ELF-1 (cell line): ENCODE measurements at regions not wholly inside any gene's neighbourhood (a gene's known extent, or its start where the extent isn't known, plus 50 kb on each side); places are given as distances from the start of the nearest gene placed in this dataset.
"Not testable (repeated sequence)": the region's sequence is repeated elsewhere in the genome, so short reads cannot be mapped to it uniquely, and the experiment has no call there.

Experiments used
- DNase-seq: peaks from one replicate; pipeline ENCODE4 v3.0.0-alpha.2; 2016; ENCODE audit warnings: low read depth, low spot score

DNA sequence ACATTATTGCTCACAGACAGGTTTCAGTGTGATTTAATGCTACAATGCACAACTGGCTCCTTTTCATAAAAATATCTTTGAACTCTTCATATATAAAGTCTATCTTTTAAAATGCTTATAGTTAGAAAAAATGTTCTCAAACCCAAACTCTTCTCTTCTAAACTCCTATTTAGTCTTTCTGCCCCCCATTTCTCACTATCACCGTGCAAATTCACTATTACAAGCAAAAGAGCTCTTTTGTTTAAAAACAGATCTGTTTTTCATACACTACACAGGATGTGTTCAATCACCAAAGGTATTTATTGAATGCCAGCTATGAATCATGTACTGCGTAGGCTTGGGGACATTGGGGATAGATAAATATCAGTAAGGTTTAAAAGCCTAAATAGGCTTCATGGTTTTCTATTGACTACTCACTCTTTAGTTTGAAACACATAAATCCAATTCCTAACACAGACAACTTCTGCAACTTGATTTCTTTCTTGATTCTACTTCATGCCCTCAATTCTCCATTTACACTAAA is 692.3 kb downstream of the C12orf50 start:
- no peak for DNase-seq

- DNase-seq, result no peak
Measured at GRCh38 chr12:87332987-87333726, 696.0 kb downstream of the C12orf50 start.

DNA sequence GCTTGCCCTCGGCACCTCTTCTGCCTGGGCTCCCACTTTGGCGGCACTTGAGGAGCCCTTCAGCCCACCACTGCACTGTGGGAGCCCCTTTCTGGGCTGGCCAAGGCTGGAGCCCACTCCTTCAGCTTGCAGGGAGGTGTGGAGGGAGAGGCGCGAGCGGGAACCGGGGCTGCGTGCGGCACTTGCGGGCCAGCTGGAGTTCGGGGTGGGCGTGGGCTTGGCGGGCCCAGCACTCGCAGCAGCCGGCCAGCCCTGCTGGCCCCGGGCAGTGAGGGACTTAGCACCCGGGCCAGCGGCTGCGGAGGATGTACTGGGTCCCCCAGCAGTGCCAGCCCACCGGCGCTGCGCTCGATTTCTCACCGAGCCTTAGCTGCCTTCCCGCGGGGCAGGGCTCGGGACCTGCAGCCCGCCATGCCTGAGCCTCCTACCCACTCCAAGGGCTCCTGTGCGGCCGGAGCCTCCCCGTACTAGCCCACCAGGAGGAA is 699.1 kb downstream of the C12orf50 start:
- DNase-seq, result not testable (repeated sequence)

- no peak for DNase-seq
Measured at GRCh38 chr12:87329076-87329863, 699.9 kb downstream of the C12orf50 start.

DNA sequence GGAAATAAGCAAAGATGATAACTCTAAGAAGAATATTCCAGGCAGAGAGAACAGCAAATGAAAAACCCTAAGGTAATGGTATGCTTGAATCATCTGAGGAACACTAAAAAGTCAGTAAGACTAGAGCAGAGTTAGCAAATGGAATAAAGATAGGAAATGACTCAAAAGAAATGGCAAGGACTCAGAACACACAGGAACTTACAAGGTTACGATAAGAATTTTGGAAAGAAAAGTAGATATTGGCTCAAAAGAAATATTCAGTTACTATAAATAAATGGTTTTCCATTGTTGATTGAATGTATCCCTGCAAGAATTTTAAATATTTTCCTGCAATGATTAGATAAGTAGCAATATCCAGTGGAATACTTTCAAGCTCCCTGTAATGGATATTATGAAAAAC is 705.8 kb downstream of the C12orf50 start:
- DNase-seq, result no peak

- no peak for DNase-seq
Measured at GRCh38 chr12:87320724-87321123, 708.5 kb downstream of the C12orf50 start.

- no peak for DNase-seq
Measured at GRCh38 chr12:87317302-87317701, 711.9 kb downstream of the C12orf50 start.

DNA sequence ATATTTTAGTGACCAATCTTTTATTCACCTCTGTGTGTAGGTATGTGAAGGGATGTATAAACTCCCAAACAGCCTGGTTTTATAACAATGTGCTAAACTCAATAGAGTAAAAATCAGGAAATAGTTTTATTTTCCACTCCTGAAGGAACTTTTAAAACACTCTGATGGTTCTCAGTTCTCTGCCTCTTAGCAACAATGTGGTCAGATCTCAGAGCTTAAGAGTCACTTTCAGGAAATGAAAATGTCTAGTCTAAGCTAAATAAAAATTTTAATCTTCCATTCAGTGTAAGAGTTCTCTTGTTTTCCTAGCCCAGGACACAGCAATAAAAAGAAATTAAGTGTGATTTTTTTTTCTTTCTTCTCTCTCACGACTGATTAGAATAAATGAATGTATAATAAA is 718.0 kb downstream of the C12orf50 start:
- DNase-seq, result no peak

GRCh38 chr12:87310126-87310525 is 719.1 kb downstream of the C12orf50 start:
- no peak for DNase-seq

GRCh38 chr12:87305481-87305880 is 723.7 kb downstream of the C12orf50 start:
- no peak for DNase-seq

DNA sequence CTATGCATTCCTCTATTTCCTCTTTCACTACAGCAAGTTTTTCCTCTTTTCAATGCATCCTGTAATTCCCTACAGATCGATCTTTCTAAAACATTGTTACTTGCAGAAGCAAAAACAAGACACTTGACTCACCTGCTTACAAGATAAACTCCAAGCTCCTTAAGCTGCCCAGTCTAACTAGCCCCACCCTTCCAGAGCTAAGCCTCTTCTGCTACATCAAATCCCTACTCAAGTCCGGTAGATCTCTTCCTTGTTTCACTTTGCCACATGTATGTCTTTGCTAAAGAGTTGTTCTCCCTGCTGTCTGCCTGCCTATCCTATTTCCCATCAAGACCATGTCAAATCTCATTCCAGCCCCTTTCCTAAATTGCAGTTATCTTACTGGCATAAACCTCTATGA is 724.8 kb downstream of the C12orf50 start:
- no peak for DNase-seq

GRCh38 chr12:87303396-87304012 is 725.7 kb downstream of the C12orf50 start:
- no peak for DNase-seq

DNA sequence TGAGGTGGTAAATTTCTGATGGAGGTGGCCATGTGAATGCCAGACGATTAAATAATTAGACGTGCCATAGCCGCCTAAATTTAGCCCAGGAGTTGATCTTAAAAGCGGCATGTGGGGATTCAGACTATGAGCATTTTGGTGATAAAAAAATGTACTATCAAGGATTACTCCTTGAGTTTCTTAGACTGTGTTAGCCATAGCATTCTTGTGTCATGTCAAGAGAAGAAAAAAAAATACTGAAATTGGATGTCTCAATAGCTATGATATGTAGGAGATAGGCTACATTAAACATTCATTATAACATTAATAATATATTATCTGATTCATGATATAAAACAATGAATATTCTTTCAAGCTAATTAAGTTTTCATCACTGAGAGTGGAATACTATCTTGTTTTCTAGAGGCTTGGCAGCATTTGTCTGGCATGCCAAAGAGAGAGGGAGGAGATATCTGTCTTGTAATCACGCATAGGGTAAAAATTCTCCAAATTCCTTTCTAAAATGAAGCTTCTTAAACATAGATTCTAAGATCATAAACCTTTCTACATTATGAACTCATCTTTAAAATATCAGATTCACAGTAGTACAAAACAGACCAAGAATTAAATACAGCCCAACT is 727.0 kb downstream of the C12orf50 start:
- DNase-seq, result no peak

- DNase-seq, result no peak
Measured at GRCh38 chr12:87290505-87290904, 738.7 kb downstream of the C12orf50 start.

DNA sequence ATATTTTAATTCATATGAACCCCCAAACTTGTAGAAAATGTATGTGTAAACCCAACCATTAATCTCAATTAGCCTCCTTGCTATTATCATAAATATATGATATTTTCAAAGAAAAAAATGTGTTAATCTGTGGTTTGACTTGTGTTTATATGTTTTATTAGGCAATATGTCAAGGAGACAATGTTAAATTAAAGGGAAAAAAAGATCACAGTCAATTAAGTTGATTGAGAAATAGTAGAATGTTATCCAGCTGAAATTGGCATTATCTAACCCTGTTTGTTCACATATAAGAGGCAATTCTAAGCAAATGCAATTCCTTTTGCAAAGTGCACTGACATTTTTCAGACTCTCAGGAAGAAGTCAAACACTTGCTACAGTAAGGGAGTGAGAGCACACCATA is 745.3 kb downstream of the C12orf50 start:
- no peak for DNase-seq

- DNase-seq, result no peak
Measured at GRCh38 chr12:87283111-87283510, 746.1 kb downstream of the C12orf50 start.

GRCh38 chr12:87280893-87281292 is 748.3 kb downstream of the C12orf50 start:
- no peak for DNase-seq

DNA sequence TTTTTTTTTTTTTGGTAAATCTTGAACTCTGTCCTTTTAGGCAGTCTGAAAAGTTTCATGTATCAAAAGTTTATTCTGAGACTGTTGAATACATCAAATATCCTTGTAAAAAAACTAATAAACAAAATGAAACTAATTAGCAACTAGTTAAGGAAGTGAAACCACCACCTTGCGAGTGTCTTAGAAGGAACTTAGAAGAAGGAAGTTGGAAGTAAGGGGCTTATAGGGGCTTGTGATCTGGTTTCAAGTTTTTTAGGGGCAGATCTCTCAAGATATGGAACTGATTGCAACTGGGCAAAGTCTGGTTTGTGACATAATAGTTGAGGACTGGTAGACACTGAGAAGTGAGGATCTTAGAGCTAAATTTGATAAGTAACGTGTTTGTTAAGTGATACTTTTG is 748.8 kb downstream of the C12orf50 start:
- no peak for DNase-seq

GRCh38 chr12:87274594-87275245 is 754.5 kb downstream of the C12orf50 start:
- peak; percentile 17 for DNase-seq

- no peak for DNase-seq
Measured at GRCh38 chr12:87272851-87273250, 756.4 kb downstream of the C12orf50 start.

DNA sequence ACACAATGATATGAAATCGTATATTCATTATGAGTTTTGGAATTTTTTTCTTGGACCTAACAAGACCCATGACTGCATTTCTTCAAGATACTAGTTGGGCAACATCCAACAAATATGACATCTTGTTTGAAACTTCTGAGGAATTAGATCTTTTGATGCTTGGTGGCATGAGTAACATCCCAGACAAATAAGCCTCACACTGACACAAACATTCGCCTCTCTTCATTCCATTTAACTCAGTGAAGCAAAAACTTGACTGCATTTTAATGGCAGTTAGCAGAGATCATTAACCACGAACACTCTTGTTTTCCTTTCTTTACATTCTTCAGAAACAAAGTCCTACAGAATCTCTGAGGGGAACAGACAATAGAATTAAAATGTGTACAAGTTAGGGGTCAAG is 758.3 kb downstream of the C12orf50 start:
- no peak for DNase-seq
